Keratinocyte (primary cell): ENCODE measurements at regions not wholly inside any gene's neighbourhood (a gene's known extent, or its start where the extent isn't known, plus 50 kb on each side); places are given as distances from the start of the nearest gene placed in this dataset.

Experiments
- DNase-seq: peaks from one replicate; pipeline ENCODE4 v3.0.0-alpha.2; 2011; ENCODE audit warnings: low read depth, missing footprints, low spot score
- FAIRE-seq: peaks from 2 replicates; lab custom pipeline; 2011; peaks lifted over from hg19 to GRCh38; lab: Jason Lieb, UNC
- H2AFZ ChIP-seq: 2 replicates; pipeline ENCODE4 v1.6.0; 2012; ENCODE audit warnings: low read length, control low read depth, inconsistent platforms; ENCODE audit not compliant: control insufficient read depth
- H3K27ac ChIP-seq: 2 replicates; pipeline ENCODE4 v1.5.1; 2011; ENCODE audit warnings: low read length; ENCODE audit not compliant: control insufficient read depth, insufficient read depth
- H3K27me3 ChIP-seq: 3 replicates; pipeline ENCODE4 v1.6.0; 2011; ENCODE audit warnings: low read length; ENCODE audit not compliant: control insufficient read depth, insufficient read depth; ENCODE audit errors: extremely low read depth
- H3K36me3 ChIP-seq, 2 experiments: 2 replicates in 1 of 2; 3 replicates in 1 of 2; pipeline ENCODE4 v1.5.1; 2011; ENCODE audit warnings: low read length in 2 of 2, mild to moderate bottlenecking in 1 of 2; ENCODE audit not compliant: control insufficient read depth in 2 of 2, insufficient read depth in 2 of 2; ENCODE audit errors: extremely low read depth in 1 of 2
- H3K4me1 ChIP-seq: 3 replicates; pipeline ENCODE4 v1.5.1; 2011; ENCODE audit warnings: low read length; ENCODE audit not compliant: control insufficient read depth, insufficient read depth; ENCODE audit errors: extremely low read depth
- H3K4me2 ChIP-seq: 3 replicates; pipeline ENCODE4 v1.6.0; 2011; ENCODE audit warnings: low read depth, low read length; ENCODE audit not compliant: control insufficient read depth, insufficient read depth; ENCODE audit errors: extremely low read depth
- H3K4me3 ChIP-seq, 3 experiments: fragments of 200-600 bp in 1 of 3; sonication (generic) in 1 of 3; 2 replicates in 2 of 3; 3 replicates in 1 of 3; pipeline ENCODE4 v1.5.1; 2011 to 2016; ENCODE audit warnings: low read length in 3 of 3, mild to moderate bottlenecking in 3 of 3, control low read depth in 2 of 3, inconsistent platforms in 1 of 3, low read depth in 1 of 3, mixed read lengths in 1 of 3, mixed run types in 1 of 3, moderate library complexity in 1 of 3; ENCODE audit not compliant: control insufficient read depth in 2 of 3, insufficient read depth in 2 of 3; ENCODE audit errors: extremely low read depth in 1 of 3
- H3K79me2 ChIP-seq: 2 replicates; pipeline ENCODE4 v1.6.0; 2012; ENCODE audit warnings: low read length; ENCODE audit not compliant: control insufficient read depth, insufficient read depth
- H3K9ac ChIP-seq: 3 replicates; pipeline ENCODE4 v1.6.0; 2011; ENCODE audit warnings: low read length; ENCODE audit not compliant: control insufficient read depth, insufficient read depth; ENCODE audit errors: extremely low read depth
- H3K9me1 ChIP-seq: 3 replicates; pipeline ENCODE4 v1.6.0; 2011; ENCODE audit warnings: low read length; ENCODE audit not compliant: control insufficient read depth, insufficient read depth; ENCODE audit errors: extremely low read depth
- H3K9me3 ChIP-seq: 2 replicates; pipeline ENCODE4 v1.5.1; 2012; ENCODE audit warnings: low read depth, low read length; ENCODE audit not compliant: control insufficient read depth
- H4K20me1 ChIP-seq: 3 replicates; pipeline ENCODE4 v1.6.0; 2011; ENCODE audit warnings: low read length; ENCODE audit not compliant: control insufficient read depth, insufficient read depth; ENCODE audit errors: extremely low read depth
- CTCF ChIP-seq, 3 experiments: IDR thresholded peaks in 1 of 3; conservative IDR thresholded peaks in 1 of 3; optimal IDR thresholded peaks in 1 of 3; 2 replicates in 2 of 3; 3 replicates in 1 of 3; pipeline versions ENCODE3 to v1.5.1; 2011; ENCODE audit warnings: low read length in 3 of 3, mild to moderate bottlenecking in 3 of 3, moderate library complexity in 2 of 3, control low read depth in 1 of 3, inconsistent platforms in 1 of 3; ENCODE audit not compliant: insufficient read depth in 2 of 3; ENCODE audit errors: extremely low read depth in 1 of 3
- EZH2 ChIP-seq: IDR thresholded peaks from one replicate; pipeline ENCODE4 v1.6.1; 2012; ENCODE audit warnings: inconsistent platforms, mild to moderate bottlenecking, low read length, moderate library complexity
- dilution Hi-C: fragments of 300-500 bp; cut with MboI; formaldehyde crosslinking; loops from one replicate; pipeline ENCODE4 v1.7.0; 2020; ENCODE audit warnings: low sequenced_read_pairs; ENCODE audit not compliant: extremely low pct_ligation_motif_present

- TF ChIP-seq CTCF (optimal IDR thresholded peaks at IDR 0.05 in 1 of 3, IDR thresholded peaks at IDR 0.05 in 1 of 3, conservative IDR thresholded peaks at IDR 0.05 in 1 of 3; ENCODE audit: extremely low read depth in 1 of 3, insufficient read depth in 2 of 3, low read length in 3 of 3) (no peak), EZH2 (no peak)
- H3K4me2 ChIP-seq: no peak overlapping the region
- H3K9me1 ChIP-seq: no peaks in the 10 kb centered on the region
- H3K27ac ChIP-seq: no peak overlapping the region
- dilution Hi-C loops: no loop called here
- FAIRE-seq (no peak), DNase-seq (no peak)
- H2AFZ ChIP-seq: no peak overlapping the region
- H3K79me2 ChIP-seq: no peaks in the 10 kb centered on the region
- no peak overlapping the region for H3K4me3 ChIP-seq
- H3K9ac ChIP-seq: no peak overlapping the region
- H3K4me1 ChIP-seq: peaks cover 8% of the 10 kb centered on the region
- no peaks in the 10 kb centered on the region for H3K36me3 ChIP-seq
- no peaks in the 10 kb centered on the region for H4K20me1 ChIP-seq
- no peaks in the 10 kb centered on the region for H3K9me3 ChIP-seq
- H3K27me3 ChIP-seq: no peaks in the 10 kb centered on the region
Measured at GRCh38 chr10:128916383-128916782, 550.7 kb upstream of the MGMT start.

DNA sequence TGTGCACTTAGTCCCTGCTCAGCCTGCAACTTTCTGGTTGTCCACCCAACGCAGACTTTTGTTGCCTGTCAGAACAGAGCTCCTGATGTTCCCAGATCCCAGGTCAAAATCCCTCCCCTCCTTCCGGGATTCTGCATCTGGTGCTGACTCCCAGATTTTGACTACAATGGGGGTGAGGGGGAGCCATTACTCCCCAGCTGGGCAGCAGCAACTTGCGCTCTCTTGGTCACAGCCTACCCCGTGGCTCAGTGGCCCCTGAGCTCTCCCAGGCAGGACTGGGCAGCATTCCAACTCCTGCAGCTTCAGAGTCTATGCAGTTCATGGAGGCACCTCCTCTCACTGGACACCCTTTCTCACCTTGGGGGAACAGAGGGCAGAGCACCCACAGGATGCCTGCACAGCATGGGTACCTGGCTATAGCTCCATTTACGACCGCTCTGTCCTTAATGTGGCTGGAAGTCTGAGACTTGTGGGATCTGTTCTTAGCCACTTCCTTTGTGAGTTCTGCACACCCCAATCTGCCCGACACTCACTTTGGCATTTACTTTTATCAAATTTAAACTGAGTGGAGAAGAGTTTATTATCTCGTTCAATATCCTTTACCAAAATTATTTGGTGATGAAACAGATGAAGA lies 545.5 kb upstream of the MGMT start:
- TF ChIP-seq CTCF (optimal IDR thresholded peaks at IDR 0.05 in 1 of 3, IDR thresholded peaks at IDR 0.05 in 1 of 3, conservative IDR thresholded peaks at IDR 0.05 in 1 of 3; ENCODE audit: extremely low read depth in 1 of 3, insufficient read depth in 2 of 3, low read length in 3 of 3) (no peak), EZH2 (no peak)
- no peaks in the 10 kb centered on the region for H3K9me3 ChIP-seq
- no peaks in the 10 kb centered on the region for H3K9me1 ChIP-seq
- no peaks in the 10 kb centered on the region for H3K4me1 ChIP-seq
- no peaks in the 10 kb centered on the region for H3K79me2 ChIP-seq
- FAIRE-seq: no peak
- H3K27ac ChIP-seq: no peak overlapping the region
- dilution Hi-C loops: no loop called here
- no peaks in the 10 kb centered on the region for H4K20me1 ChIP-seq
- no peak overlapping the region for H3K4me2 ChIP-seq
- no peak for DNase-seq
- no peak overlapping the region for H2AFZ ChIP-seq
- no peak overlapping the region for H3K4me3 ChIP-seq
- no peaks in the 10 kb centered on the region for H3K27me3 ChIP-seq
- H3K9ac ChIP-seq: no peak overlapping the region
- no peaks in the 10 kb centered on the region for H3K36me3 ChIP-seq
